H1 (cell line): ENCODE measurements at regions not wholly inside any gene's neighbourhood (a gene's known extent, or its start where the extent isn't known, plus 50 kb on each side); places are given as distances from the start of the nearest gene placed in this dataset.

Experiments used
- BRCA1 ChIP-seq: IDR thresholded peaks from 2 replicates; pipeline ENCODE4 v1.6.1; 2012; ENCODE audit warnings: low read depth, low read length, improper control_type of control experiment
- CHD7 ChIP-seq: fragments of 300-600 bp; sonication (generic); IDR thresholded peaks from 2 replicates; pipeline ENCODE4 v1.7.1; 2012; ENCODE audit warnings: low read length, moderate library complexity, mild to moderate bottlenecking, inconsistent platforms; ENCODE audit not compliant: insufficient replicate concordance
- HDAC2 ChIP-seq, 2 experiments: fragments of 300-600 bp in 1 of 2; sonication (generic) in 1 of 2; IDR thresholded peaks; 2 replicates each; pipeline ENCODE4 v1.6.1; 2011 to 2012; ENCODE audit warnings: low read depth in 2 of 2, low read length in 2 of 2, mild to moderate bottlenecking in 2 of 2, moderate library complexity in 2 of 2, borderline replicate concordance in 1 of 2, inconsistent platforms in 1 of 2
- KDM1A ChIP-seq: fragments of 200-600, 300-600 bp; sonication (generic); IDR thresholded peaks from 2 replicates; pipeline ENCODE4 v1.7.1; 2016; ENCODE audit warnings: mild to moderate bottlenecking, low read length, borderline replicate concordance

GRCh38 chr17:72189768-72190593, 69.2 kb downstream of the SOX9 start (continued):
- no peak for TF ChIP-seq BRCA1
- no peak for TF ChIP-seq HDAC2 (IDR thresholded peaks at IDR 0.05; ENCODE audit: borderline replicate concordance in 1 of 2, low read depth in 2 of 2, low read length in 2 of 2)
- TF ChIP-seq CHD7 = no peak
- TF ChIP-seq KDM1A = no peak
